HCT116 (cell line): ENCODE measurements at regions not wholly inside any gene's neighbourhood (a gene's known extent, or its start where the extent isn't known, plus 50 kb on each side); places are given as distances from the start of the nearest gene placed in this dataset.

Experiments
- ATAC-seq: fragments of 200-7000 bp; cut with Tn5 transposase; 2 replicates; pipeline ENCODE4 v1.9.1; 2020; ENCODE audit warnings: mild to moderate bottlenecking, moderate library complexity
- BruUV-seq: library from RNA; stranded (reverse); fragments of 400-500 nt; replicated peaks from 2 replicates; lab custom pipeline; 2021; lab: Mats Ljungman, UMichigan
- CTCF ChIA-PET: fragments of 300-600 bp; sonication (Branson Sonifier 250); formaldehyde crosslinking; loops from one replicate; lab custom pipeline; 2021; ENCODE audit warnings: antibody characterized with exemption; lab: Charles Lee
- POLR2A ChIA-PET: fragments of 300-600, 350-600 bp; sonication (Branson Sonifier 250); formaldehyde crosslinking; loops from one replicate; lab custom pipeline; 2021; ENCODE audit warnings: antibody characterized with exemption; lab: Charles Lee
- RAD21 ChIA-PET, 2 experiments: fragments of 300-600 bp; sonication (Branson Sonifier 250); formaldehyde crosslinking; loops; one replicate each; lab custom pipeline; 2023; ENCODE audit warnings: low total read pairs in 2 of 2; ENCODE audit not compliant: uncharacterized antibody in 2 of 2, unreplicated experiment in 2 of 2, low non-redundant PET in 1 of 2; lab: Charles Lee
- DNase-seq: peaks from one replicate; pipeline ENCODE4 v3.0.0-alpha.2; 2010; ENCODE audit warnings: low read depth, low spot score
- H2AFZ ChIP-seq: fragments of 200-600 bp; shearing (Covaris generic), sonication (generic); 2 replicates; pipeline ENCODE4 v1.6.1; 2017; ENCODE audit warnings: low read depth, mixed run types, mixed read lengths, antibody characterized with exemption, low read length; ENCODE audit not compliant: poor library complexity, severe bottlenecking
- H3K27ac ChIP-seq: 2 replicates; pipeline ENCODE4 v1.5.1; 2012; ENCODE audit warnings: low read depth, low read length
- H3K27me3 ChIP-seq: fragments of 200-600 bp; sonication (generic); 2 replicates; pipeline ENCODE4 v1.6.1; 2016; ENCODE audit warnings: mixed run types, low read length, mixed read lengths; ENCODE audit not compliant: insufficient read depth
- H3K36me3 ChIP-seq, 2 experiments: fragments of 200-500 bp in 1 of 2; fragments of 200-600 bp in 1 of 2; sonication (Bioruptor generic) in 1 of 2; sonication (generic) in 1 of 2; 2 replicates each; pipeline versions ENCODE4 v1.5.1 to v1.6.1; 2014 to 2016; ENCODE audit warnings: low read length in 2 of 2, inconsistent platforms in 1 of 2, mixed read lengths in 1 of 2, mixed run types in 1 of 2; ENCODE audit not compliant: insufficient read depth in 2 of 2, control insufficient read depth in 1 of 2
- H3K4me1 ChIP-seq, 2 experiments: fragments of 200-600 bp in 1 of 2; sonication (generic) in 1 of 2; 2 replicates each; pipeline versions ENCODE4 v1.5.1 to v1.6.1; 2012 to 2017; ENCODE audit warnings: low read length in 2 of 2, inconsistent platforms in 1 of 2, mild to moderate bottlenecking in 1 of 2, mixed read lengths in 1 of 2, mixed run types in 1 of 2, moderate library complexity in 1 of 2; ENCODE audit not compliant: insufficient read depth in 2 of 2, control insufficient read depth in 1 of 2
- H3K4me2 ChIP-seq: fragments of 200-600 bp; sonication (generic); 2 replicates; pipeline ENCODE4 v1.6.1; 2017; ENCODE audit warnings: mixed run types, low read length, mixed read lengths
- H3K4me3 ChIP-seq, 2 experiments: fragments of 200-600 bp in 1 of 2; sonication (generic) in 1 of 2; replicated peaks in 1 of 2; 2 replicates each; pipeline ENCODE4 v1.5.1; 2011 to 2016; ENCODE audit warnings: low read length in 2 of 2, control low read depth in 1 of 2, low read depth in 1 of 2, mild to moderate bottlenecking in 1 of 2, mixed read lengths in 1 of 2, mixed run types in 1 of 2
- H3K79me2 ChIP-seq: fragments of 200-600 bp; sonication (generic); 2 replicates; pipeline ENCODE4 v1.6.1; 2017; ENCODE audit warnings: mild to moderate bottlenecking, mixed run types, low read length, moderate library complexity, mixed read lengths; ENCODE audit not compliant: insufficient read depth
- H3K9ac ChIP-seq: fragments of 200-600 bp; sonication (generic); 2 replicates; pipeline ENCODE4 v1.6.1; 2016; ENCODE audit warnings: low read length, mixed read lengths
- H3K9me2 ChIP-seq: fragments of 200-600 bp; sonication (generic), shearing (Covaris generic); 2 replicates; pipeline ENCODE4 v1.6.1; 2017; ENCODE audit warnings: mixed run types, mild to moderate bottlenecking, moderate library complexity; ENCODE audit not compliant: insufficient read depth
- H3K9me3 ChIP-seq, 2 experiments: fragments of 200-500 bp in 1 of 2; fragments of 200-600 bp in 1 of 2; sonication (Bioruptor generic) in 1 of 2; sonication (generic) in 1 of 2; 2 replicates each; pipeline ENCODE4 v1.6.1; 2014 to 2017; ENCODE audit warnings: low read length in 2 of 2, mixed read lengths in 2 of 2, inconsistent platforms in 1 of 2, low read depth in 1 of 2, mild to moderate bottlenecking in 1 of 2, mixed run types in 1 of 2, moderate library complexity in 1 of 2; ENCODE audit not compliant: control insufficient read depth in 1 of 2, insufficient read depth in 1 of 2
- H4K20me1 ChIP-seq: fragments of 200-600 bp; sonication (generic), shearing (Covaris generic); 2 replicates; pipeline ENCODE4 v1.6.1; 2017; ENCODE audit warnings: mixed run types, mild to moderate bottlenecking, moderate library complexity; ENCODE audit not compliant: insufficient read depth
- EGR1 ChIP-seq: IDR thresholded peaks from 2 replicates; pipeline ENCODE4 v1.6.1; 2012; ENCODE audit warnings: low read depth
- EZH2 ChIP-seq: fragments of 200-600 bp; sonication (generic); IDR thresholded peaks from 2 replicates; pipeline ENCODE4 v1.6.1; 2017; ENCODE audit warnings: antibody characterized with exemption, mixed run types
- FOSL1 ChIP-seq: IDR thresholded peaks from 2 replicates; pipeline ENCODE4 v1.6.1; 2012; ENCODE audit warnings: low read depth
- REST ChIP-seq: IDR thresholded peaks from 2 replicates; pipeline ENCODE4 v1.6.1; 2012; ENCODE audit warnings: low read depth
- SIN3A ChIP-seq: IDR thresholded peaks from 2 replicates; pipeline ENCODE4 v1.6.1; 2012; ENCODE audit warnings: low read depth
- SP1 ChIP-seq: IDR thresholded peaks from 2 replicates; pipeline ENCODE4 v1.6.1; 2012; ENCODE audit warnings: low read depth
- TCF7L2 ChIP-seq: IDR thresholded peaks from 2 replicates; pipeline ENCODE4 v1.7.0; 2011; ENCODE audit warnings: borderline replicate concordance, inconsistent platforms; ENCODE audit not compliant: insufficient read depth, insufficient read length; ENCODE audit errors: extremely low read depth
- ZBTB33 ChIP-seq: IDR thresholded peaks from 2 replicates; pipeline ENCODE4 v1.6.1; 2011; ENCODE audit warnings: mild to moderate bottlenecking, low read length, moderate library complexity; ENCODE audit not compliant: insufficient replicate concordance; ENCODE audit errors: extremely low read depth
- intact Hi-C: fragments of 100-400 bp; cut with micrococcal nuclease; formaldehyde crosslinking; loops from 2 replicates; pipeline ENCODE4 v1.10.0; 2022

GRCh38 chr11:45025716-45026492, 75.2 kb upstream of the TP53I11 start:
- H3K4me3 ChIP-seq, result no peak overlapping the region
- ATAC-seq (no peak), DNase-seq (no peak)
- H3K79me2 ChIP-seq, result no peaks in the 10 kb centered on the region
- no peak overlapping the region for H2AFZ ChIP-seq
- H3K4me1 ChIP-seq, result no peaks in the 10 kb centered on the region
- H3K9me2 ChIP-seq, result no peaks in the 10 kb centered on the region
- no peaks in the 10 kb centered on the region for H3K9me3 ChIP-seq
- BruUV-seq, result no TSS peak
- CTCF ChIA-PET, result no interaction called here
- POLR2A ChIA-PET, result no interaction called here
- intact Hi-C loops, result no loop called here
- H3K27ac ChIP-seq, result no peak overlapping the region
- no peaks in the 10 kb centered on the region for H3K36me3 ChIP-seq
- H4K20me1 ChIP-seq, result no peaks in the 10 kb centered on the region
- TF ChIP-seq REST (no peak), TCF7L2 (no peak), FOSL1 (no peak), SIN3A (no peak), EZH2 (no peak), ZBTB33 (no peak), EGR1 (no peak), SP1 (no peak)
- H3K4me2 ChIP-seq, result no peak overlapping the region
- no peak overlapping the region for H3K9ac ChIP-seq
- peaks cover 7% of the 10 kb centered on the region; the same call in 1 of the 2 replicates for H3K27me3 ChIP-seq
- RAD21 ChIA-PET, result no interaction called here
